ENCODE measurements at regions not wholly inside any gene's neighbourhood (a gene's known extent, or its start where the extent isn't known, plus 50 kb on each side); places are given as distances from the start of the nearest gene placed in this dataset.

DNA sequence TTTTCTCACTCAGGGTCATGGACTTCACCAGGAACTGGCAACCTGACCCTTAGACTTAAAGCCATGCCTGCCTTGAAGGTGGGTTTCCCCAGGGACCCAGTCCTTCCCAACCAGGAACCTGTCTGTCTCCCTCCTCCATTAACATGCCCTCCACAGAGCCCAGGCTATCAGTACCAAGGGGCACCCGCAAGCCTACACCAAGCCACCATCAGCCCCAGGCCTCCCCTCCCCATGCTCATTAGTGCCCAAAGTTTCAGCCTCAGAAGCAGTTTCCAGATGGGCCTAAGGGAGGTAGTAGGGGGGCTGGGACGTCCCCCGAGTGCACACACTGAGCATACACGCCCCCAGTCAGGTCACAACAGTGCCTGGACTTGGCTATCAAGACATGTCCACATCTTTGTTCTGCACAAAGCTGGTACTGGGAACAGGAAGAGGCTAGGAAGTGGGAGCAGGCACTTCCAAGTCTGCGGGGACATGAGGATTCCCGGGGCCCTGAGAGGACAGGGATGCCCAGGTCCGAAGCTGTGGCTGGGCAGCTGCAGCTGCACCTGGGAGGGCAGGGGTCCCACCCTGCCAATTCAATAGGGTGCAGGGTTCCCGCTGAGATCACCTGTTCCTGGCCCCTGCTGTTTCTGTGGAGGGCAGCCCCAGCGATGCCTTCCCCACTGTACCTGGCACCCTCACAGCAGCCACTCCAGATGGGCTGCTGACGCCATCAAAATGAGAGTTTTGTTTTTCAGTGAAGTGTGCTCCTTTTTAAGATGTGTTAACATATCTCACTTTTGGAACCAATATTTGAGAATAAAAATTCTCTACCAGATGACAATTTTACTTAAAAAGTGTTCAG lies 731.4 kb downstream of the NR4A2 start:
- Histone ChIP-seq H4K91ac (ENCODE audit: low read length) (no peak overlapping the region), H3K36me3 (ENCODE audit: control insufficient read depth in 1 of 2, insufficient read depth in 2 of 2, low read depth in 1 of 2, low read length in 2 of 2) (peaks cover 0 to 4% of the 10 kb centered on the region in 2 experiments), H3K14ac (ENCODE audit: low read length in 2 of 2) (no peak overlapping the region), H2BK15ac (ENCODE audit: low read depth, poor library complexity, severe bottlenecking) (no peak overlapping the region), H3K4me3 (ENCODE audit: insufficient read depth in 1 of 2, low read depth in 1 of 2, low read length in 2 of 2) (no peak overlapping the region), H3K4me2 (ENCODE audit: low read length, poor library complexity, severe bottlenecking) (no peak overlapping the region), H3K9ac (ENCODE audit: low read length) (no peak overlapping the region), H2BK5ac (ENCODE audit: low read depth, low read length, poor library complexity, severe bottlenecking) (no peak overlapping the region), H3K79me1 (replicated peaks; ENCODE audit: low read length, poor library complexity, severe bottlenecking) (no peaks in the 10 kb centered on the region), H2AFZ (ENCODE audit: low read depth, low read length) (no peak overlapping the region), H2BK12ac (ENCODE audit: low read length in 2 of 2) (no peak overlapping the region), H3K4me1 (ENCODE audit: control insufficient read depth, insufficient read depth, low read depth, low read length) (no peaks in the 10 kb centered on the region), H2BK120ac (ENCODE audit: low read depth, low read length) (no peak overlapping the region), H3K27me3 (ENCODE audit: control insufficient read depth in 1 of 2, insufficient read depth in 1 of 2, low read length in 2 of 2) (no peaks in the 10 kb centered on the region), H3K18ac (ENCODE audit: low read depth in 1 of 2, low read length in 2 of 2) (no peak overlapping the region), H3K23ac (ENCODE audit: low read length in 2 of 2) (no peak overlapping the region), H4K8ac (ENCODE audit: low read length) (no peak overlapping the region), H3K4ac (ENCODE audit: low read depth in 1 of 2, low read length in 2 of 2) (no peak overlapping the region), H2AK5ac (ENCODE audit: low read length, severe bottlenecking) (no peak overlapping the region), H3K27ac (ENCODE audit: low read length, poor library complexity, severe bottlenecking) (no peak overlapping the region), H3K9me3 (ENCODE audit: control insufficient read depth, low read length) (peaks cover 17% of the 10 kb centered on the region)
- 81% methylated on average over 8 of the region's 10 CpGs for WGBS
- DNase-seq, result no peak

DNA sequence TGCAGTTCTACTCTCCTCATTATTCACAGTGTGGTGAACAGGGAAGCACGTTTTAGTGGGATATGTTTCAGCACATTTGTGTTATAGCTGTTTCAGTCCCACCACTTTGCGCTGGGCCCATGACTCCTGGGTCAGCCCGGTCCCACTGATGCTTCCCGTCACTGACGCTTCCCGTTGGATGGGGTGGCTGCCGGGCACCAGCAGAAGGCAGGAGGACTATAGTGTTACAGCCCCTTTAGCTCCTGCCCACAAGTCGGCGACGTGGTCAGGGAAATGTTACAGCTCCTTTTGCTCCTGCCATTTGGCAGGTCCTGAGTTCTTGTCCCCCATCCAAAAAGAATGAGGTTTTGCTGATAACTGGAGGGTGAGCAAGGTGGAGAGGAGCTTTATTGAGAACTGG lies 732.2 kb downstream of the NR4A2 start:
- Histone ChIP-seq H3K9me3 (ENCODE audit: control insufficient read depth, low read length) (peaks cover 19% of the 10 kb centered on the region), H3K36me3 (ENCODE audit: control insufficient read depth in 1 of 2, insufficient read depth in 2 of 2, low read depth in 1 of 2, low read length in 2 of 2) (peaks cover 0 to 4% of the 10 kb centered on the region in 2 experiments), H4K8ac (ENCODE audit: low read length) (no peak overlapping the region), H3K27ac (ENCODE audit: low read length, poor library complexity, severe bottlenecking) (no peak overlapping the region), H2BK15ac (ENCODE audit: low read depth, poor library complexity, severe bottlenecking) (no peak overlapping the region), H3K4ac (ENCODE audit: low read depth in 1 of 2, low read length in 2 of 2) (no peak overlapping the region), H3K27me3 (ENCODE audit: control insufficient read depth in 1 of 2, insufficient read depth in 1 of 2, low read length in 2 of 2) (no peaks in the 10 kb centered on the region), H2BK5ac (ENCODE audit: low read depth, low read length, poor library complexity, severe bottlenecking) (no peak overlapping the region), H3K4me3 (ENCODE audit: insufficient read depth in 1 of 2, low read depth in 1 of 2, low read length in 2 of 2) (no peak overlapping the region), H2BK12ac (ENCODE audit: low read length in 2 of 2) (no peak overlapping the region), H3K18ac (ENCODE audit: low read depth in 1 of 2, low read length in 2 of 2) (no peak overlapping the region), H3K4me2 (ENCODE audit: low read length, poor library complexity, severe bottlenecking) (no peak overlapping the region), H2BK120ac (ENCODE audit: low read depth, low read length) (no peak overlapping the region), H3K14ac (ENCODE audit: low read length in 2 of 2) (no peak overlapping the region), H2AK5ac (ENCODE audit: low read length, severe bottlenecking) (no peak overlapping the region), H3K79me1 (replicated peaks; ENCODE audit: low read length, poor library complexity, severe bottlenecking) (no peaks in the 10 kb centered on the region), H3K4me1 (ENCODE audit: control insufficient read depth, insufficient read depth, low read depth, low read length) (no peaks in the 10 kb centered on the region), H3K23ac (ENCODE audit: low read length in 2 of 2) (no peak overlapping the region), H3K9ac (ENCODE audit: low read length) (no peak overlapping the region), H2AFZ (ENCODE audit: low read depth, low read length) (no peak overlapping the region), H4K91ac (ENCODE audit: low read length) (no peak overlapping the region)
- 82% methylated on average over 10 of the region's 10 CpGs for WGBS
- no peak for DNase-seq

DNA sequence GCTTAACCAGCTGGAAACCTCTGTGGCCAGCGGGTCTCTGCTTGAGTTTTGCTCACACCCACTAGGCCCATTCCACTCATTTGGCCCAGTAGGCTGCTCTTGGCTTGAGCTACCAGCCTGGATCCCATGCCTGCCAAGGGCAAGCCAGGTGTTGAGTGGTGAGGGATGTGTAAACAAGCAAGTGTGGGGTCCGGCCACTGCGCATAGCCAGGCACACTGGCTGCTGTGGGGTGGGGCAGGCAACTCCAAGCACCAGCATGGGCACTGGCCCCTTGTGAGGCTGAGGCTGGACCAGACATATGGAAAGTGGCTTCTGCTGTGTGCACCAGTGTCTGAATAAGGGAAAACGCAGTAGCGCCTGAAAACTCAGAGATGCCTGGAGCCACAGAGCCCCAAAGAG lies 732.7 kb downstream of the NR4A2 start:
- H3K27ac ChIP-seq (ENCODE audit: low read length, poor library complexity, severe bottlenecking), result no peak overlapping the region
- H3K4ac ChIP-seq (ENCODE audit: low read depth in 1 of 2, low read length in 2 of 2), result no peak overlapping the region
- DNase-seq, result no peak
- no peak overlapping the region for H2BK120ac ChIP-seq (ENCODE audit: low read depth, low read length)
- no peak overlapping the region for H2BK15ac ChIP-seq (ENCODE audit: low read depth, poor library complexity, severe bottlenecking)
- H3K79me1 ChIP-seq (replicated peaks; ENCODE audit: low read length, poor library complexity, severe bottlenecking), result no peaks in the 10 kb centered on the region
- H3K36me3 ChIP-seq (ENCODE audit: control insufficient read depth in 1 of 2, insufficient read depth in 2 of 2, low read depth in 1 of 2, low read length in 2 of 2), result peaks cover 0 to 4% of the 10 kb centered on the region in 2 experiments
- H3K4me1 ChIP-seq (ENCODE audit: control insufficient read depth, insufficient read depth, low read depth, low read length), result no peaks in the 10 kb centered on the region
- no peak overlapping the region for H2AK5ac ChIP-seq (ENCODE audit: low read length, severe bottlenecking)
- H3K14ac ChIP-seq (ENCODE audit: low read length in 2 of 2), result no peak overlapping the region
- H2AFZ ChIP-seq (ENCODE audit: low read depth, low read length), result no peak overlapping the region
- no peak overlapping the region for H3K23ac ChIP-seq (ENCODE audit: low read length in 2 of 2)
- H3K27me3 ChIP-seq (ENCODE audit: control insufficient read depth in 1 of 2, insufficient read depth in 1 of 2, low read length in 2 of 2), result no peaks in the 10 kb centered on the region
- H2BK12ac ChIP-seq (ENCODE audit: low read length in 2 of 2), result no peak overlapping the region
- no peak overlapping the region for H4K91ac ChIP-seq (ENCODE audit: low read length)
- H3K9ac ChIP-seq (ENCODE audit: low read length), result no peak overlapping the region
- no peak overlapping the region for H3K18ac ChIP-seq (ENCODE audit: low read depth in 1 of 2, low read length in 2 of 2)
- H4K8ac ChIP-seq (ENCODE audit: low read length), result no peak overlapping the region
- no peak overlapping the region for H2BK5ac ChIP-seq (ENCODE audit: low read depth, low read length, poor library complexity, severe bottlenecking)
- 96% methylated on average over 5 of the region's 5 CpGs for WGBS
- peaks cover 22% of the 10 kb centered on the region for H3K9me3 ChIP-seq (ENCODE audit: control insufficient read depth, low read length)
- H3K4me3 ChIP-seq (ENCODE audit: insufficient read depth in 1 of 2, low read depth in 1 of 2, low read length in 2 of 2), result no peak overlapping the region
- H3K4me2 ChIP-seq (ENCODE audit: low read length, poor library complexity, severe bottlenecking), result no peak overlapping the region

DNA sequence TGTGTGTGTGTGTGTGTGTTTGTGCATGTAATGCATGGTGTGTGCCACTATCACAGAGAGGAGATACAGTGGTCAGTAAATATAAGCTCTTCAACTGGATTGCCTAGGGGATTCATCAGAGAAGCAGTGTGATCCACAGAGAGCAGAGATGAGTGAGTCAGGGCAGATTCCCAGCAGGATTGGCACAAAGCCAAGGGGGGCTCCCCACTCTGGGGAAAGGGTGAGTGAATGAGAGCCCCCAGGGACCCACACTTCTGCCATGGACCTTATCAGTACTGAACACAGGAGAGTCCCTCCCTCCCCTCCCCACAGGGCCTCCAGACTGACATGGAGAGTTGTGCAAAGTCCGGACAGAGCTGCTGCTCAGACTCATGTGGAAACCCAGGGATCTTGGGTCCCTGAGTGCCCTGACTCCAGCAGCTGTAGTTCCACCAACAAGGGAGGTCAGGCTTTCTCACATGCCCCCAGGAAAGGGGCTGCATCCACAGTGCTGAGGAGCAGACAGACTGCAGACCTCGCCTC lies 748.8 kb downstream of the NR4A2 start:
- H2BK12ac ChIP-seq (ENCODE audit: low read length in 2 of 2), result no peak overlapping the region
- H3K4me2 ChIP-seq (ENCODE audit: low read length, poor library complexity, severe bottlenecking), result no peak overlapping the region
- no peak for DNase-seq
- H3K27ac ChIP-seq (ENCODE audit: low read length, poor library complexity, severe bottlenecking), result no peak overlapping the region
- no peaks in the 10 kb centered on the region for H3K4me1 ChIP-seq (ENCODE audit: control insufficient read depth, insufficient read depth, low read depth, low read length)
- H3K4me3 ChIP-seq (ENCODE audit: insufficient read depth in 1 of 2, low read depth in 1 of 2, low read length in 2 of 2), result no peak overlapping the region
- H3K9ac ChIP-seq (ENCODE audit: low read length), result no peak overlapping the region
- H2AK5ac ChIP-seq (ENCODE audit: low read length, severe bottlenecking), result no peak overlapping the region
- H3K27me3 ChIP-seq (ENCODE audit: control insufficient read depth in 1 of 2, insufficient read depth in 1 of 2, low read length in 2 of 2), result no peaks in the 10 kb centered on the region
- no peaks in the 10 kb centered on the region for H3K36me3 ChIP-seq (ENCODE audit: control insufficient read depth in 1 of 2, insufficient read depth in 2 of 2, low read depth in 1 of 2, low read length in 2 of 2)
- H4K8ac ChIP-seq (ENCODE audit: low read length), result no peak overlapping the region
- no peak overlapping the region for H2BK120ac ChIP-seq (ENCODE audit: low read depth, low read length)
- H2BK5ac ChIP-seq (ENCODE audit: low read depth, low read length, poor library complexity, severe bottlenecking), result no peak overlapping the region
- no peak overlapping the region for H3K14ac ChIP-seq (ENCODE audit: low read length in 2 of 2)
- H2AFZ ChIP-seq (ENCODE audit: low read depth, low read length), result no peak overlapping the region
- H4K91ac ChIP-seq (ENCODE audit: low read length), result no peak overlapping the region
- no peak overlapping the region for H3K4ac ChIP-seq (ENCODE audit: low read depth in 1 of 2, low read length in 2 of 2)
- H3K23ac ChIP-seq (ENCODE audit: low read length in 2 of 2), result no peak overlapping the region
- no peaks in the 10 kb centered on the region for H3K79me1 ChIP-seq (replicated peaks; ENCODE audit: low read length, poor library complexity, severe bottlenecking)
- H3K18ac ChIP-seq (ENCODE audit: low read depth in 1 of 2, low read length in 2 of 2), result no peak overlapping the region
- peaks cover 8% of the 10 kb centered on the region for H3K9me3 ChIP-seq (ENCODE audit: control insufficient read depth, low read length)
- no peak overlapping the region for H2BK15ac ChIP-seq (ENCODE audit: low read depth, poor library complexity, severe bottlenecking)
- WGBS, result 58% methylated on average over 2 of the region's 2 CpGs
